H1 (cell line): ENCODE measurements at regions not wholly inside any gene's neighbourhood (a gene's known extent, or its start where the extent isn't known, plus 50 kb on each side); places are given as distances from the start of the nearest gene placed in this dataset.

Source experiments
- BRCA1 ChIP-seq: IDR thresholded peaks from 2 replicates; pipeline ENCODE4 v1.6.1; 2012; ENCODE audit warnings: low read depth, low read length, improper control_type of control experiment
- CTCF ChIP-seq, 3 experiments: IDR thresholded peaks; 1 replicate in 2 of 3; 2 replicates in 1 of 3; pipeline versions ENCODE4 v1.5.1 to v1.6.1; 2011; ENCODE audit warnings: low read length in 3 of 3, mild to moderate bottlenecking in 3 of 3, inconsistent platforms in 2 of 3, low read depth in 1 of 3, moderate library complexity in 1 of 3; ENCODE audit not compliant: insufficient read depth in 1 of 3; ENCODE audit errors: control extremely low read depth in 1 of 3
- EZH2 ChIP-seq: fragments of 200-600 bp; sonication (generic); IDR thresholded peaks from 2 replicates; pipeline ENCODE4 v1.7.1; 2012; ENCODE audit warnings: low read depth, mild to moderate bottlenecking, moderate library complexity, low read length, inconsistent platforms; ENCODE audit not compliant: severe bottlenecking
- RXRA ChIP-seq: IDR thresholded peaks from 2 replicates; pipeline ENCODE4 v1.6.1; 2011; ENCODE audit warnings: low read depth, mild to moderate bottlenecking, low read length, moderate library complexity; ENCODE audit not compliant: insufficient read depth

DNA sequence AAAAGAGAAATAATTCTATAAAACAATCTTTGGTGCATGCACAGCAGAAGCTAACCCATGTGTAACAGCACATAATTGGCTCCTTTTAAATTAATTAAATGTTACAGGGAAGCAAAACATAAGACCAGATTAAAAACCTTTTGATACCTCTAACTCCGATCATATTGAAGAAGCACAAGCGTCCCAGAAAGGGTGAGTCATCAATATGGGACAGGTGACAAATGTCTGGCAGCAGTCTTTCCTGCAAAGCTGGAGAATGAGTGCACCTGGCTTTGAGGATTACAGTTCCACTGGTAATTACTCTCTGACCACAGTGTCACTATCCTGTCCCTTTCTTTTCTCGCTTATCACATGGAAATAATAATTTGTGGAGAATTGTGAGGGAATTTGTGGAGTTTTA is 94.6 kb downstream of the FAM9B start (continued):
- no peak for TF ChIP-seq CTCF (IDR thresholded peaks at IDR 0.05; ENCODE audit: control extremely low read depth in 1 of 3, insufficient read depth in 1 of 3, low read depth in 1 of 3, low read length in 3 of 3)
- TF ChIP-seq BRCA1, result no peak
- TF ChIP-seq EZH2, result no peak
- TF ChIP-seq RXRA, result no peak
- TF ChIP-seq, all 59 proteins: peak for 0
